ENCODE measurements at regions not wholly inside any gene's neighbourhood (a gene's known extent, or its start where the extent isn't known, plus 50 kb on each side); places are given as distances from the start of the nearest gene placed in this dataset.

GRCh38 chr1:228833911-228834688, 98.8 kb downstream of the RHOU start:
- no peak for TF ChIP-seq CTCF (IDR thresholded peaks at IDR 0.05)
- no peak for TF ChIP-seq POLR2A (IDR thresholded peaks at IDR 0.05)
